LNCaP clone FGC (cell line): ENCODE measurements at regions not wholly inside any gene's neighbourhood (a gene's known extent, or its start where the extent isn't known, plus 50 kb on each side); places are given as distances from the start of the nearest gene placed in this dataset.
A peak's percentile ranks its signal among the peaks of the same experiment; 100 is the strongest.
"Not testable (repeated sequence)": the region's sequence is repeated elsewhere in the genome, so short reads cannot be mapped to it uniquely, and the experiment has no call there.

Experiments used
- DNase-seq: peaks from one replicate; pipeline ENCODE4 v3.0.0-alpha.2; 2011; ENCODE audit warnings: low read depth
- H3K4me3 ChIP-seq: 2 replicates; pipeline ENCODE4 v1.5.1; 2011; ENCODE audit warnings: mild to moderate bottlenecking, low read depth, low read length, control low read depth
- CTCF ChIP-seq: IDR thresholded peaks from 2 replicates; pipeline ENCODE4 v1.5.1; 2012; ENCODE audit warnings: mild to moderate bottlenecking; ENCODE audit not compliant: control insufficient read depth, insufficient read depth; ENCODE audit errors: extremely low read depth

GRCh38 chr1:188169971-188170370 is 1341.2 kb downstream of the PLA2G4A start:
- no peak overlapping the region for H3K4me3 ChIP-seq
- no peak for TF ChIP-seq CTCF
- peak; percentile 77 for DNase-seq

- DNase-seq, result peak; percentile 31
- TF ChIP-seq CTCF, result no peak
- no peak overlapping the region for H3K4me3 ChIP-seq
Observed at GRCh38 chr1:188170411-188170810, 1341.7 kb downstream of the PLA2G4A start.

GRCh38 chr1:188170935-188171334 is 1342.2 kb downstream of the PLA2G4A start:
- TF ChIP-seq CTCF, result no peak
- H3K4me3 ChIP-seq, result no peak overlapping the region
- DNase-seq, result no peak

GRCh38 chr1:188182063-188182462 is 1353.3 kb downstream of the PLA2G4A start:
- DNase-seq, H3K4me3 ChIP-seq: not testable (repeated sequence)

- no peak for DNase-seq
- H3K4me3 ChIP-seq, result no peak overlapping the region
- peak; percentile 19; the same call in 1 of the 2 replicates for TF ChIP-seq CTCF
Observed at GRCh38 chr1:188188317-188188716, 1359.6 kb downstream of the PLA2G4A start.

- TF ChIP-seq CTCF, result no peak
- DNase-seq, result no peak
- H3K4me3 ChIP-seq, result no peak overlapping the region
Observed at GRCh38 chr1:188194916-188195315, 1366.2 kb downstream of the PLA2G4A start.

- H3K4me3 ChIP-seq, result no peak overlapping the region
- no peak for DNase-seq
- no peak for TF ChIP-seq CTCF
Observed at GRCh38 chr1:188218289-188218688, 1389.5 kb downstream of the PLA2G4A start.

GRCh38 chr1:188220051-188220450 is 1391.3 kb downstream of the PLA2G4A start:
- DNase-seq, result no peak
- no peak overlapping the region for H3K4me3 ChIP-seq
- TF ChIP-seq CTCF, result no peak
